ENCODE measurements at regions not wholly inside any gene's neighbourhood (a gene's known extent, or its start where the extent isn't known, plus 50 kb on each side); places are given as distances from the start of the nearest gene placed in this dataset.

DNA sequence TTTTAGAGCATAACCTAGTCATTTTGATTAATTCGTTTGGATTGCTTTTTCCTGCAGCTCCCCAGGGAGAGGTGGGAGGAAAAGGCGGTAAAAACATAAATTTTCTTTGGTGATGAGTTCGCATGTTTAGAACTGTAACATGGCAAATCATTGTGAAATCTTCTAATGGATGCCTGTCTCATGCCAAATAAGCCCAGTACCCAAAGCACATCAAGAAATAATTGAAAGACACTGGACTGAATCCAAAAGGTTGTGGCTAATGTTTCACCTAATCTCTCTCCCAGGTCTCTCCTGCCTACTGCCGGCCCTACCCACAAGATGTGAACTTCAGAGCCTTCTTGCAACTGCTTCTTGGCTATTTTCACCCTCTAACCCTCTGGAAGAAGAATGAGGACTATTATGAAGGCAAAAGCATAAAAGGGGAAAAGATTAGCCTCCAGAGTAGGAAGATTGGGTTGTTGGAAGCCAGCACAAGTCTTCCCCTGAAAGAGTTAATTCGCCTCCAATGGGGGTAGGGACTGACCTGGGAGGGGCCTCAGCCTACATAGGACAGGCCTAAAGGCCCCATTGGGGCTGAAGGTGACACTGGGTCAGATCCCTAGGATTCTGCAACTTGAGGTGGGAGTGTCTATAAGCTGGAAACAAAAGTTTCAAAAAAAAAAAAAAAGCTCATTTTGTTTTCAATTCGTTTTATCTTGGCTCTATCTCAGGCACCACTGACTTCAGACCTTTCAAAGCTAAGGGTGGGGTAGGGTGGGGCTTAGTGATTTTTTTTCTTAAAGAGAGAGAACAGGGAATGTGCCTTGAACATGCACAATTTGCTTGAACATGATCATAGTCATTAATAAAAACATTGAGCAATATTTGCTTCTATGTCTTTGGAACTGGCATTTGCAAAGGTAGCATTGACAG lies 278.6 kb upstream of the KLF3 start (continued):
- 0 out of 2 replicates have a peak, but pooled peaks have one; percentile 26 for TF ChIP-seq CBX5 (CRISPR knock-in tag; IDR thresholded peaks at IDR 0.05; ENCODE audit: borderline replicate concordance)
- no peak for TF ChIP-seq PHF5A (CRISPR knock-in tag; IDR thresholded peaks at IDR 0.05; ENCODE audit: low read depth, unreplicated experiment)
- peak; percentile 95; the same call in 1 of the 2 replicates for TF ChIP-seq EHMT2 (IDR thresholded peaks at IDR 0.05; ENCODE audit: borderline replicate concordance, low read depth, low read length)
- no peak for TF ChIP-seq RNF2 (conservative IDR thresholded peaks at IDR 0.05; ENCODE audit: low read depth)
- no peak for TF ChIP-seq MAFK (conservative IDR thresholded peaks at IDR 0.05 in 1 of 2, IDR thresholded peaks at IDR 0.05 in 1 of 2; ENCODE audit: low read length in 2 of 2)
- TF ChIP-seq, protein P1, sequence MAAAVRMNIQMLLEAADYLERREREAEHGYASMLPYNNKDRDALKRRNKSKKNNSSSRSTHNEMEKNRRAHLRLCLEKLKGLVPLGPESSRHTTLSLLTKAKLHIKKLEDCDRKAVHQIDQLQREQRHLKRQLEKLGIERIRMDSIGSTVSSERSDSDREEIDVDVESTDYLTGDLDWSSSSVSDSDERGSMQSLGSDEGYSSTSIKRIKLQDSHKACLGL (CRISPR knock-in tag; IDR thresholded peaks at IDR 0.05), result no peak
- TF ChIP-seq CEBPB (IDR thresholded peaks at IDR 0.05; ENCODE audit: borderline replicate concordance, low read depth, low read length), result peak; percentile 93
- TF ChIP-seq FOXM1 (CRISPR knock-in tag; IDR thresholded peaks at IDR 0.05), result no peak
- TF ChIP-seq ZFP41 (CRISPR knock-in tag; IDR thresholded peaks at IDR 0.05; ENCODE audit: borderline replicate concordance), result no peak
- no peak for TF ChIP-seq STAT5B (CRISPR knock-in tag; IDR thresholded peaks at IDR 0.05)
- 0 out of 2 replicates have a peak, but pooled peaks have one; percentile 49 for TF ChIP-seq BCL6 (CRISPR knock-in tag; IDR thresholded peaks at IDR 0.05)
- TF ChIP-seq ZNF7 (CRISPR knock-in tag; IDR thresholded peaks at IDR 0.05), result no peak
- TF ChIP-seq NR2F2 (IDR thresholded peaks at IDR 0.05; ENCODE audit: borderline replicate concordance, low read depth), result no peak; the same call in 1 of the 2 replicates
- no peak for TF ChIP-seq IRX3 (CRISPR knock-in tag; IDR thresholded peaks at IDR 0.05; ENCODE audit: borderline replicate concordance, low read depth)
- 0 out of 2 replicates have a peak, but pooled peaks have one; percentile 34 for TF ChIP-seq ZNF264 (CRISPR knock-in tag; IDR thresholded peaks at IDR 0.05)
- peak; percentile 26; the same call in 1 of the 2 replicates for TF ChIP-seq FOXA3 (CRISPR knock-in tag; IDR thresholded peaks at IDR 0.05)
- peak; percentile 15 for TF ChIP-seq ZEB1 (IDR thresholded peaks at IDR 0.05; ENCODE audit: insufficient replicate concordance, low read depth)
- TF ChIP-seq RARA (CRISPR knock-in tag; IDR thresholded peaks at IDR 0.05), result no peak
- peak; percentile 34; the same call in 1 of the 2 replicates for TF ChIP-seq SP5 (CRISPR knock-in tag; IDR thresholded peaks at IDR 0.05; ENCODE audit: borderline replicate concordance, low read depth)
- TF ChIP-seq, protein P2, sequence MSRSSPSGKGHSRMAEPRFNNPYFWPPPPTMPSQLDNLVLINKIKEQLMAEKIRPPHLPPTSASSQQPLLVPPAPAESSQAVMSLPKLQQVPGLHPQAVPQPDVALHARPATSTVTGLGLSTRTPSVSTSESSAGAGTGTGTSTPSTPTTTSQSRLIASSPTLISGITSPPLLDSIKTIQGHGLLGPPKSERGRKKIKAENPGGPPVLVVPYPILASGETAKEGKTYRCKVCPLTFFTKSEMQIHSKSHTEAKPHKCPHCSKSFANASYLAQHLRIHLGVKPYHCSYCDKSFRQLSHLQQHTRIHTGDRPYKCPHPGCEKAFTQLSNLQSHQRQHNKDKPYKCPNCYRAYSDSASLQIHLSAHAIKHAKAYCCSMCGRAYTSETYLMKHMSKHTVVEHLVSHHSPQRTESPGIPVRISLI (CRISPR knock-in tag; IDR thresholded peaks at IDR 0.05; ENCODE audit: borderline replicate concordance), result peak; percentile 80; the same call in 1 of the 2 replicates
- TF ChIP-seq KDM1A (CRISPR knock-in tag; IDR thresholded peaks at IDR 0.05), result no peak
- TF ChIP-seq ONECUT2 (CRISPR knock-in tag; IDR thresholded peaks at IDR 0.05), result no peak
- peak; percentile 70 for TF ChIP-seq MED1 (CRISPR knock-in tag; IDR thresholded peaks at IDR 0.05)
- no peak for TF ChIP-seq TCF12 (IDR thresholded peaks at IDR 0.05)
- TF ChIP-seq TCF12 (CRISPR knock-in tag; IDR thresholded peaks at IDR 0.05), result no peak
- TF ChIP-seq NPAS2 (CRISPR knock-in tag; IDR thresholded peaks at IDR 0.05; ENCODE audit: borderline replicate concordance), result no peak
- TF ChIP-seq SRF (IDR thresholded peaks at IDR 0.05; ENCODE audit: low read depth, low read length), result 0 out of 2 replicates have a peak, but pooled peaks have one; percentile 40
- TF ChIP-seq ZNF652 (CRISPR knock-in tag; IDR thresholded peaks at IDR 0.05; ENCODE audit: borderline replicate concordance, low read depth), result peak; percentile 98
- TF ChIP-seq ZNF121 (CRISPR knock-in tag; IDR thresholded peaks at IDR 0.05), result no peak
